H1 (cell line): ENCODE measurements at regions not wholly inside any gene's neighbourhood (a gene's known extent, or its start where the extent isn't known, plus 50 kb on each side); places are given as distances from the start of the nearest gene placed in this dataset.

ENCODE experiments used
- CTBP2 ChIP-seq: IDR thresholded peaks from 2 replicates; pipeline ENCODE4 v1.7.0; 2011; ENCODE audit warnings: borderline replicate concordance, mild to moderate bottlenecking, moderate library complexity, mixed read lengths, low read length; ENCODE audit not compliant: insufficient read depth, insufficient read length
- POLR2A ChIP-seq, 2 experiments: IDR thresholded peaks; 1 replicate in 1 of 2; 2 replicates in 1 of 2; pipeline ENCODE4 v1.6.1; 2011; ENCODE audit warnings: low read depth in 2 of 2, low read length in 2 of 2, mild to moderate bottlenecking in 2 of 2; ENCODE audit errors: control extremely low read depth in 1 of 2
- SIRT6 ChIP-seq: IDR thresholded peaks from one replicate; pipeline ENCODE4 v1.7.1; 2012; ENCODE audit warnings: low read length, inconsistent platforms
- TF ChIP-seq, protein P1 (sequence below): fragments of 300-600 bp; sonication (generic); IDR thresholded peaks from 2 replicates; pipeline ENCODE4 v1.7.1; 2012; ENCODE audit warnings: low read length, moderate library complexity, mild to moderate bottlenecking, inconsistent platforms; ENCODE audit not compliant: insufficient replicate concordance

DNA sequence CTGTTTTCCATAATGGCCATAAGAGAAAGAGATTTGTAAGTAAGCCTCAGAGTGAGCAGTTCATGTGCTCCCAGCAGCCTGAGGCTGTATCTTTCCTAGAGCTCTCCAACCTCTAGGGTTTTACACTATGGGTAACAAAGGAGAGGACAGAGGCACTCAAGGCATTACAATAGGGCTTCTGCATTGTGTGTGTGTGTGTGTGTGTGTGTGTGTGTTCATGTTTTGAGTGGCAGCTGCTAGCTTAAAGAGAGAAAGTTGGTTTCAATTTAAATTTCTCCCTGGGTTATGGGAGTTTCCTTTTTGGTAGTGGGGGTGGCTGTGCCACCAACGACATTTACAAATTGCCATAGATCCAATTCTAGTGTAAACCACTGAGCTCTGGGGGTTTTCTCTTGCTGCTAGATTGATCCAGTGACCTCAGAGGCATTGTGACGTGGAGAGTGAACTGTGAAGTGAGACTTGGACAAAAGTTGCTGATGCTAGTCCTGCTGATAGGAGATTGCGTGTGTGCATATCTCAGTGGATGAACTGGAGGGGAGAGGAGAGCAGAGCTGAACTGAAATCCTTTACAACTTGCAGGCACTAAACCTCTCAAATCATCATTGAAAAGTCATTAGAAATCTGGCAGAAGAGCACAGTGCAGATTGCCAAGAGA, 67.2 kb upstream of the OLFM4 start (continued):
- TF ChIP-seq, protein P1, sequence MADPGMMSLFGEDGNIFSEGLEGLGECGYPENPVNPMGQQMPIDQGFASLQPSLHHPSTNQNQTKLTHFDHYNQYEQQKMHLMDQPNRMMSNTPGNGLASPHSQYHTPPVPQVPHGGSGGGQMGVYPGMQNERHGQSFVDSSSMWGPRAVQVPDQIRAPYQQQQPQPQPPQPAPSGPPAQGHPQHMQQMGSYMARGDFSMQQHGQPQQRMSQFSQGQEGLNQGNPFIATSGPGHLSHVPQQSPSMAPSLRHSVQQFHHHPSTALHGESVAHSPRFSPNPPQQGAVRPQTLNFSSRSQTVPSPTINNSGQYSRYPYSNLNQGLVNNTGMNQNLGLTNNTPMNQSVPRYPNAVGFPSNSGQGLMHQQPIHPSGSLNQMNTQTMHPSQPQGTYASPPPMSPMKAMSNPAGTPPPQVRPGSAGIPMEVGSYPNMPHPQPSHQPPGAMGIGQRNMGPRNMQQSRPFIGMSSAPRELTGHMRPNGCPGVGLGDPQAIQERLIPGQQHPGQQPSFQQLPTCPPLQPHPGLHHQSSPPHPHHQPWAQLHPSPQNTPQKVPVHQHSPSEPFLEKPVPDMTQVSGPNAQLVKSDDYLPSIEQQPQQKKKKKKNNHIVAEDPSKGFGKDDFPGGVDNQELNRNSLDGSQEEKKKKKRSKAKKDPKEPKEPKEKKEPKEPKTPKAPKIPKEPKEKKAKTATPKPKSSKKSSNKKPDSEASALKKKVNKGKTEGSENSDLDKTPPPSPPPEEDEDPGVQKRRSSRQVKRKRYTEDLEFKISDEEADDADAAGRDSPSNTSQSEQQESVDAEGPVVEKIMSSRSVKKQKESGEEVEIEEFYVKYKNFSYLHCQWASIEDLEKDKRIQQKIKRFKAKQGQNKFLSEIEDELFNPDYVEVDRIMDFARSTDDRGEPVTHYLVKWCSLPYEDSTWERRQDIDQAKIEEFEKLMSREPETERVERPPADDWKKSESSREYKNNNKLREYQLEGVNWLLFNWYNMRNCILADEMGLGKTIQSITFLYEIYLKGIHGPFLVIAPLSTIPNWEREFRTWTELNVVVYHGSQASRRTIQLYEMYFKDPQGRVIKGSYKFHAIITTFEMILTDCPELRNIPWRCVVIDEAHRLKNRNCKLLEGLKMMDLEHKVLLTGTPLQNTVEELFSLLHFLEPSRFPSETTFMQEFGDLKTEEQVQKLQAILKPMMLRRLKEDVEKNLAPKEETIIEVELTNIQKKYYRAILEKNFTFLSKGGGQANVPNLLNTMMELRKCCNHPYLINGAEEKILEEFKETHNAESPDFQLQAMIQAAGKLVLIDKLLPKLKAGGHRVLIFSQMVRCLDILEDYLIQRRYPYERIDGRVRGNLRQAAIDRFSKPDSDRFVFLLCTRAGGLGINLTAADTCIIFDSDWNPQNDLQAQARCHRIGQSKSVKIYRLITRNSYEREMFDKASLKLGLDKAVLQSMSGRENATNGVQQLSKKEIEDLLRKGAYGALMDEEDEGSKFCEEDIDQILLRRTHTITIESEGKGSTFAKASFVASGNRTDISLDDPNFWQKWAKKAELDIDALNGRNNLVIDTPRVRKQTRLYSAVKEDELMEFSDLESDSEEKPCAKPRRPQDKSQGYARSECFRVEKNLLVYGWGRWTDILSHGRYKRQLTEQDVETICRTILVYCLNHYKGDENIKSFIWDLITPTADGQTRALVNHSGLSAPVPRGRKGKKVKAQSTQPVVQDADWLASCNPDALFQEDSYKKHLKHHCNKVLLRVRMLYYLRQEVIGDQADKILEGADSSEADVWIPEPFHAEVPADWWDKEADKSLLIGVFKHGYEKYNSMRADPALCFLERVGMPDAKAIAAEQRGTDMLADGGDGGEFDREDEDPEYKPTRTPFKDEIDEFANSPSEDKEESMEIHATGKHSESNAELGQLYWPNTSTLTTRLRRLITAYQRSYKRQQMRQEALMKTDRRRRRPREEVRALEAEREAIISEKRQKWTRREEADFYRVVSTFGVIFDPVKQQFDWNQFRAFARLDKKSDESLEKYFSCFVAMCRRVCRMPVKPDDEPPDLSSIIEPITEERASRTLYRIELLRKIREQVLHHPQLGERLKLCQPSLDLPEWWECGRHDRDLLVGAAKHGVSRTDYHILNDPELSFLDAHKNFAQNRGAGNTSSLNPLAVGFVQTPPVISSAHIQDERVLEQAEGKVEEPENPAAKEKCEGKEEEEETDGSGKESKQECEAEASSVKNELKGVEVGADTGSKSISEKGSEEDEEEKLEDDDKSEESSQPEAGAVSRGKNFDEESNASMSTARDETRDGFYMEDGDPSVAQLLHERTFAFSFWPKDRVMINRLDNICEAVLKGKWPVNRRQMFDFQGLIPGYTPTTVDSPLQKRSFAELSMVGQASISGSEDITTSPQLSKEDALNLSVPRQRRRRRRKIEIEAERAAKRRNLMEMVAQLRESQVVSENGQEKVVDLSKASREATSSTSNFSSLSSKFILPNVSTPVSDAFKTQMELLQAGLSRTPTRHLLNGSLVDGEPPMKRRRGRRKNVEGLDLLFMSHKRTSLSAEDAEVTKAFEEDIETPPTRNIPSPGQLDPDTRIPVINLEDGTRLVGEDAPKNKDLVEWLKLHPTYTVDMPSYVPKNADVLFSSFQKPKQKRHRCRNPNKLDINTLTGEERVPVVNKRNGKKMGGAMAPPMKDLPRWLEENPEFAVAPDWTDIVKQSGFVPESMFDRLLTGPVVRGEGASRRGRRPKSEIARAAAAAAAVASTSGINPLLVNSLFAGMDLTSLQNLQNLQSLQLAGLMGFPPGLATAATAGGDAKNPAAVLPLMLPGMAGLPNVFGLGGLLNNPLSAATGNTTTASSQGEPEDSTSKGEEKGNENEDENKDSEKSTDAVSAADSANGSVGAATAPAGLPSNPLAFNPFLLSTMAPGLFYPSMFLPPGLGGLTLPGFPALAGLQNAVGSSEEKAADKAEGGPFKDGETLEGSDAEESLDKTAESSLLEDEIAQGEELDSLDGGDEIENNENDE, result no peak
- TF ChIP-seq POLR2A (IDR thresholded peaks at IDR 0.05; ENCODE audit: control extremely low read depth in 1 of 2, low read depth in 2 of 2, low read length in 2 of 2) (no peak), CTBP2 (no peak), SIRT6 (no peak)
